ENCODE measurements at regions not wholly inside any gene's neighbourhood (a gene's known extent, or its start where the extent isn't known, plus 50 kb on each side); places are given as distances from the start of the nearest gene placed in this dataset.

DNA sequence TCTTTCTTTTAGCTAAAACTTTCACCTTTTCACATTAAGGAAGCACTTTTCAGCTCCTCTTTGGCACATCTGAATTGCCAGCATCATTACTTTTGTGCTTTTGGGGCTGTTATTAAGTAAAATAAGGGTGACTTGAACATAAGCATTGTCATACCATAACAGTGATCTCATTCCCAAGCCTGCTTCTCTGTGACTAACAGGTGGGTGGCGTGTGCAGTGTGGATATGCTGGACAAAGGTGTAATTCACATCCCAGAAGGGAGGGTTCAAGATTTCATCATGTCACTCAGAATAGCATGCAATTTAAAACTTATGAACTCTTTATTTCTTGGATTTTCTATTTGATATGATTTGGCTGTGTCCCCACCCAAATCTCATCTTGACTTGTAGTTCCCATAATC lies 517.4 kb upstream of the MKI67 start:
- no peaks in the 10 kb centered on the region for H3K9me1 ChIP-seq (replicated peaks; ENCODE audit: control insufficient read depth, extremely low read depth, insufficient read depth, low read length)
- dilution Hi-C loops (cut with MboI; ENCODE audit: extremely low pct_ligation_motif_present, low sequenced_read_pairs) = no loop called here
- no peak overlapping the region for H3K4me3 ChIP-seq (replicated peaks in 1 of 3; ENCODE audit: insufficient read depth in 1 of 3, low read depth in 1 of 3, low read length in 3 of 3)
- H3K9ac ChIP-seq (replicated peaks; ENCODE audit: extremely low read depth, insufficient read depth, low read length) = no peak overlapping the region
- H2AFZ ChIP-seq (ENCODE audit: low read depth, low read length) = no peak overlapping the region
- ChIA-PET POLR2A (no interaction called here), CTCF (no interaction called here)
- H3K4me2 ChIP-seq (ENCODE audit: insufficient read depth, low read length) = no peak overlapping the region
- intact Hi-C loops (cut with micrococcal nuclease) = no loop called here
- H3K4me1 ChIP-seq (ENCODE audit: control insufficient read depth, extremely low read depth, insufficient read depth, low read length) = no peaks in the 10 kb centered on the region
- DNase-seq (ENCODE audit: low read depth, low spot score) (no peak), FAIRE-seq (no peak)
- H3K27me3 ChIP-seq (ENCODE audit: control insufficient read depth in 2 of 2, insufficient read depth in 2 of 2, low read length in 2 of 2) = no peaks in the 10 kb centered on the region
- H3K36me3 ChIP-seq (ENCODE audit: control insufficient read depth in 2 of 2, extremely low read depth in 1 of 2, insufficient read depth in 2 of 2, low read length in 2 of 2) = no peaks in the 10 kb centered on the region
- TF ChIP-seq MYC (IDR thresholded peaks at IDR 0.05; ENCODE audit: low read depth, low read length) = no peak
- no peak for TF ChIP-seq JUN (IDR thresholded peaks at IDR 0.05; ENCODE audit: borderline replicate concordance, insufficient read depth, insufficient read length, low read depth)
- TF ChIP-seq, protein P1, sequence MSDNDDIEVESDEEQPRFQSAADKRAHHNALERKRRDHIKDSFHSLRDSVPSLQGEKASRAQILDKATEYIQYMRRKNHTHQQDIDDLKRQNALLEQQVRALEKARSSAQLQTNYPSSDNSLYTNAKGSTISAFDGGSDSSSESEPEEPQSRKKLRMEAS (IDR thresholded peaks at IDR 0.05; ENCODE audit: insufficient read depth, insufficient read length) = no peak
- no peak for TF ChIP-seq POLR2A (IDR thresholded peaks at IDR 0.05; ENCODE audit: low read depth, low read length)
- TF ChIP-seq POLR2AphosphoS5 (IDR thresholded peaks at IDR 0.05; ENCODE audit: insufficient read depth, low read depth, low read length) = no peak
- no peaks in the 10 kb centered on the region for H4K20me1 ChIP-seq (replicated peaks; ENCODE audit: control insufficient read depth, extremely low read depth, insufficient read depth, low read length)
- BruUV-seq (replicated peaks) = no TSS peak
- no peaks in the 10 kb centered on the region for H3K9me3 ChIP-seq (replicated peaks; ENCODE audit: control insufficient read depth, insufficient read depth, low read length)
- no peak overlapping the region for H3K27ac ChIP-seq (ENCODE audit: insufficient read depth, low read depth, low read length)
- no peaks in the 10 kb centered on the region for H3K79me2 ChIP-seq (ENCODE audit: control insufficient read depth, insufficient read depth, low read length)

DNA sequence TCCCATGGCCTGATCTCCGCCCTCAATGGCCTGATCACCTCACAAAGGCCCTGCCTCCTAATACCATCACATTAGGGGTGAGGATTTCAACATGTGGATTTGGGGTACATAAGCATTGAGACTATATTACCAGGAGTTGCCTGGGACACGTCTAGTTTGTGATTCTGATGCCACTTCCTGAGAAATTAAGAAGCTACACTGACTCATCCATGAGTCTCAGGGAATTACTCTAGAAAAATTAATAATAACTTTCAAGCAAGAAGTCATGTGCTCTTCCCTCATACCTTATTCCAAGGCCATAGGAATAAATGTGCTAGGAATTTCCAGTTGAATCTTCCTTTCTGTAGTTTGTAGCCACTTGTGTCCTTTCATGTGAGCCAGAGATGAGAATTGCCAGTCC lies 519.3 kb upstream of the MKI67 start:
- no peak overlapping the region for H3K4me2 ChIP-seq (ENCODE audit: insufficient read depth, low read length)
- H3K4me1 ChIP-seq (ENCODE audit: control insufficient read depth, extremely low read depth, insufficient read depth, low read length) = no peaks in the 10 kb centered on the region
- no peaks in the 10 kb centered on the region for H3K9me3 ChIP-seq (replicated peaks; ENCODE audit: control insufficient read depth, insufficient read depth, low read length)
- CTCF ChIA-PET = no interaction called here
- intact Hi-C loops (cut with micrococcal nuclease) (no loop called here), dilution Hi-C loops (cut with MboI; ENCODE audit: extremely low pct_ligation_motif_present, low sequenced_read_pairs) (no loop called here)
- no peak overlapping the region for H2AFZ ChIP-seq (ENCODE audit: low read depth, low read length)
- DNase-seq (ENCODE audit: low read depth, low spot score) = no peak
- TF ChIP-seq POLR2A (IDR thresholded peaks at IDR 0.05; ENCODE audit: low read depth, low read length) = no peak
- no peak overlapping the region for H3K27ac ChIP-seq (ENCODE audit: insufficient read depth, low read depth, low read length)
- FAIRE-seq = no peak
- POLR2A ChIA-PET = no interaction called here
- no peaks in the 10 kb centered on the region for H3K9me1 ChIP-seq (replicated peaks; ENCODE audit: control insufficient read depth, extremely low read depth, insufficient read depth, low read length)
- H4K20me1 ChIP-seq (replicated peaks; ENCODE audit: control insufficient read depth, extremely low read depth, insufficient read depth, low read length) = no peaks in the 10 kb centered on the region
- no peaks in the 10 kb centered on the region for H3K27me3 ChIP-seq (ENCODE audit: control insufficient read depth in 2 of 2, insufficient read depth in 2 of 2, low read length in 2 of 2)
- no peaks in the 10 kb centered on the region for H3K79me2 ChIP-seq (ENCODE audit: control insufficient read depth, insufficient read depth, low read length)
- no peaks in the 10 kb centered on the region for H3K36me3 ChIP-seq (ENCODE audit: control insufficient read depth in 2 of 2, extremely low read depth in 1 of 2, insufficient read depth in 2 of 2, low read length in 2 of 2)
- no peak overlapping the region for H3K9ac ChIP-seq (replicated peaks; ENCODE audit: extremely low read depth, insufficient read depth, low read length)
- BruUV-seq (replicated peaks) = no TSS peak
- no peak overlapping the region for H3K4me3 ChIP-seq (replicated peaks in 1 of 3; ENCODE audit: insufficient read depth in 1 of 3, low read depth in 1 of 3, low read length in 3 of 3)
